ENCODE measurements at regions not wholly inside any gene's neighbourhood (a gene's known extent, or its start where the extent isn't known, plus 50 kb on each side); places are given as distances from the start of the nearest gene placed in this dataset.

GRCh38 chr7:54901840-54902239 lies 117.0 kb upstream of the EGFR start:
- TF ChIP-seq EZH2 (IDR thresholded peaks at IDR 0.05; ENCODE audit: borderline replicate concordance, low read depth, low read length, severe bottlenecking): no peak
- TF ChIP-seq CTCF (IDR thresholded peaks at IDR 0.05; ENCODE audit: borderline replicate concordance, extremely low read depth, low read length, poor library complexity, severe bottlenecking): no peak
